NOMO-1 treated with DMSO at 0.1 percent for 48 hours (cell line): ENCODE measurements at regions not wholly inside any gene's neighbourhood (a gene's known extent, or its start where the extent isn't known, plus 50 kb on each side); places are given as distances from the start of the nearest gene placed in this dataset.
"Not testable (repeated sequence)": the region's sequence is repeated elsewhere in the genome, so short reads cannot be mapped to it uniquely, and the experiment has no call there.

Source experiments
- DNase-seq: peaks from one replicate; lab custom pipeline; 2025; ENCODE audit not compliant: unreplicated experiment; lab: John Stamatoyannopoulos, UW

DNA sequence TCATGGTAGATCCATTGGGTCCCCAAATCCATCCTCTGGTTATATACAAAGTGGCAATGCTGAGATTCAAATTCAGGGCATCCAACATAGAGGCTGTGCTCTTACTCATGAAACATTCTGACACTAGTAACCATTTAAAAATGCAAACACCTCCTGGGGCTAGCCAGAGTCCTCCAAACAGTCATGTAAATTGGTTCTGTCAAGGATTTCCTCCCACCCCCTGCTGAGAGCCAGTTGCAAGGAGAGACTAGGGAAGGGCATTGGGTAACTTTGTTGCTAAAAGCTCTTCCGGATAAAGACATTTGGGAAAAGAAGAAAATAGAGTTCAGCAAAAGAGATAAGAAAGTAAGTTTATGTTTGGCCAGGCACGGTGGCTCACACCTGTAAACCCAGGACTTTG is 58.3 kb downstream of the ART5 start:
- not testable (repeated sequence) for DNase-seq

DNA sequence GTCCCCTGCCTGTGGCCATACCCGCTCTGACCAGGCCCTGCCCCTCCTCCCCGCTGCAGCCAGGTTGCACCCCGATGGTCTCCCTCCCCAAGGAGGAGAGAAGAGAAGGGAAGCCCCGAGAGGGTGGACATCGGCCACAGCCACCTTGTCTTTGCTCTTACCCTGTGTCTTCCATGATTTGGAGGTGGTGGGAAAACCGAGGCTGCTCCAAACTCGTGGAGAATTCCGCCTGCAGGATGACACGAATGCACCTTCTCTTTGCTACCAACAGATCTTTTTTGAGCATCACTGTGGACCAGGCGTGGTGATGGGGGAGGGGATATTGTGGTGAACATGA is 60.4 kb downstream of the ART5 start:
- not testable (repeated sequence) for DNase-seq

DNA sequence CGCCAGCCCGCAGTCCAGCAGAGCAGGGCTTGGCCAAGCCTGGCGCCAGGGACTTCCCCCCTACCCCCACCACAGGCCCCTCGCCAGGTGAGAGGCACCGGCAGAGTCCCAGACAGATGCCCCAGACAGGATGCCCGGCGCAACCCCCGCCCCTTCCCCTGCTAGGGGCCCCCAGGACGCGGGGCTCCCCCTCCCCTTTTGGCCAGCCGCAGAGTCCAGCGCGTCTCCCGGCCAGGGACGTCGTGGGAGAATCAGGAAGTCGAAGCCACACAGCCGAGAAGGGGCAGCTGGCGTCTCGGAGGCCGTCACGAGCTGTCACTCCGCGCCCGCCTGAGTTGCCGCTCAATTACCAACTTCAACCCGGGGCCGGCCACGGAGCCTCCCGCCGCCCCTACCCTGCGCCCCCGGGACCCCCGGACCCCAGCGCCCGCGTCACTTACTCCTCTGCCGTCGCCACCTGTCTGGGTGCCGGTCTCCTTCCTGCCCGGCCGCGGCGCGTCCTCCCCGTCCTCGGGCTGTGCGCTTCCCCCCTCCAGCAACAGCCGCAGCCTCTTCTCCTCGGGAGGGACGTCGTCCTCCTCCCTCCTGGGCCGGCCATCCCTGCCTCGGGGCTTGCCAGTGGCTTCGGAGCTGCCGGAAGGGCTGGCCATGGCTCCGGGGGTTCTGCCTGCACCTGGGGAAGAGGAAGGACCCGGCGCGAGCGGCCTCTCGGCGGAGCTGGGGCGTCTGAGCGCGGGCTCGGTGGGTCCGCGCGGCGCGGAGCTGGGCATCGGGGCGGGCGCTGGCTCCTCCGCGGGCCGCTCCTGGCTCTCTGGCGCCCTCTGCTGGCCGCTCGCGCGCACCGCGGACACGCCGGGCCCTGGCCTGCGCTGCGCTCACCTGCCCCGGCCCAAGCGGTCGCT is 61.1 kb downstream of the ART5 start:
- DNase-seq, result peak; percentile 7

DNA sequence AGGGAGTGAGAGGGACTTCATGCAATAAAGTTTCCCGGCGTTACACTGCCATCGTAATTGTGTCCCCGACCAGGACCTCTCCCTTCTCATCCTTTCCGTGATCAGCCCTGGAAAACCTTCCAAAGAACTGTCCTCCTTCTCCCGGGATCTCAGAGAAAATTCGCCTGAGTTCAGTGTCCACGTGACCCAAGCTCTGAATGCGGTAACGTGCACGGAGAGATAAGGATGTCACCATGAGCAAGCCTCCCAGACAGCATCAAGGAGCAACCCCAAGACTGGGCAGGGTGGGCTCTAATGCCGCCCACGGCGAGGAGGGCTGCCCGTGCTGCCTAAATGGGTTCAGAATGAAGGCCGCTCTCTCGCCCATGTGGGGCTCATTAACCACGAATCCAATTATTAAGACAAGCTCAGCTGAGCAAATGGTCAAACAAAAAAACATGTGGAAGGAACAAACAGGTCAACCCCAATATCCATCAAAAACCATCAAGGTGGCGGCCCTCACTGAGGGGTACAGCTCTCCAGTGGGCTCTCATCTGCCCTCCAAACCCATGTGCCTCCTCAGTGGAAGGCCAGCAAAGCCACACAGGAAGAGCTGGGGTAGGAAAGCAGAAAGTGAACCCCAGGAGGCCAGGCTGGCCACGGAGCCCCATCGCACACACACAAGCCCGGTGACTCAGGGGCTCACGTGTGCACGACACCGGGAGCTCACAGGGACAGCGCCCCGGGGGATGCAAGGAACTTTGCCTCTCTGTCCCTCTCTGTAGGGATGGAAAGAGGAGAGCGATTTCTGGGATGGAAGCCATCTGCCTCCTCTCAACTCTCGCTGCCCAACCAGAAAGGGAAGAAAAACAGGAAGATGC is 62.0 kb downstream of the ART5 start:
- not testable (repeated sequence) for DNase-seq

DNA sequence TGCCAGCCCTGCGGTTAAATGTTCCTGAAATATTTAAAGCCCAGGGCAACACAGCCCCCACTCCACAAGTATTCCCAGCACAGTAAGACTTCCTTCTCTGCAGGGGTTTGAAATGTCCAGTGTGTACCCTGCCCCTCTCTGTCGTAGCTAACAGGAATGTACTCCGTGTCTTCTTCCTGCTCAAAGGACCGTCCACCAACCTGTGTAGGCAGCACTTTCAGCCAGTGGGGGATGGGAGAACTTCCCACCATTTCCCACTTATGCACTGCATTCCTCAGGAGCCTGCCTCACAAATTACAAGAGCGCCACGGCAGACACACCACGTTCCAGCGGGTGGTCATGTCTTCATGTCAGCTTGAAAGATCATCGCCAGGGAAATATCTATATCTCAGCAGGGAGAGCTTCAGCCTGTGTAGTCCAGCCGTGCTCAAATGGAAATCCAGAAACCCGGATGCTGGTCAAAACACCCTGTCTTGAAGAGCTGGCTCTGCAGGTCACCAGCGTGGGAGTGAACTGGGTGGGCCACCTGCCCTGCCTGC is 65.7 kb downstream of the ART5 start:
- DNase-seq, result not testable (repeated sequence)

DNA sequence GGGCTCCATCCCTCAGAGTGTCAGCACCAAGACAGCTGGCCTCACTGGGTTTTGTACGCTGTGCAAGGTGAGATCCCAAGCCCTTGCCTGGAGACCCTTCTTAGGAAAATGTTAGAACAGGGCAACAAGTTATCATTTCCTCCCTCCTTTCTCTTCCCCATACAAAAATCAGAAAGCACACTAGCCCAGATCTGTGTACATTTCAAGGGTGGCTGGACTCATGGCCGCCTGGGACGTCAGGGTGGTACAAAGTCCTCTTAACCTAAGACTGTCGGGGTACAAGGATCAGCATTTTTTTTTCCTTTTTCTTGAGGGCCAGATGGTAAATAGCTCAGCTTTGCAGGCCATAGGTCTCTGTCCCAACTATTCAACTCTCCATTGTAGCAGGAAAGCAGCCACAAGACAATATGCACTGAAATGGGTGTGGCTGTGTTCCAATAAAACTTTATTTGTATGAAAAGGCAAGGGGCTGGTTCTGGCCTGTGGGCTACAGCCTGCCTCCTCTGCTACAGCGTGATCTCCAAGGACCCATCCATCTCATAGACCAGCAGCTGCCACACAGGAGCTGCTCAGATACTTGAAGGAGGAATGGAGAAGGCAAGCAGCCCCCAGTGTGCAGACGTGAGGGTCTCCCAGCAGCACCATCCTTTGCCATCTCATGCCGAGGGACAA is 68.7 kb downstream of the ART5 start:
- DNase-seq, result not testable (repeated sequence)

DNA sequence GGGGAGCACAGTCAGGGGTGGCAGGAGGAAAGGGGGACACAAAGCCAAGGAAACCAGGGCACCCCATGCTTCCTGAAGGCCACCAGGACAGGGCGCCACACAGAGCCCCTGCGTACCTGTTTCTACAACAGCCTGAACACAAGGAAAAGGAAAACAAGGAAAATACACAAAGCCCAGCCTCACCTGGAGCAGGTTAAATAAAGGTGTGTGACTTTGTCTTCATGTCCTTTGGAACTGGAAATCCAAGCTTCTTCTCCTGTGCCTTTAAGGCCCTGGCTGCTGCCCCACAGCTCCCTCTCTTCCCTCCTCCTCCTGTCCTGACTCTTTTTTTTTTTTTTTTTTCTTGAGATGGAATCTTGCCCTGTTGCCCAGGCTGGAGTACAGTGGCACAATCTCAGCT is 70.0 kb downstream of the ART5 start:
- DNase-seq, result not testable (repeated sequence)

DNA sequence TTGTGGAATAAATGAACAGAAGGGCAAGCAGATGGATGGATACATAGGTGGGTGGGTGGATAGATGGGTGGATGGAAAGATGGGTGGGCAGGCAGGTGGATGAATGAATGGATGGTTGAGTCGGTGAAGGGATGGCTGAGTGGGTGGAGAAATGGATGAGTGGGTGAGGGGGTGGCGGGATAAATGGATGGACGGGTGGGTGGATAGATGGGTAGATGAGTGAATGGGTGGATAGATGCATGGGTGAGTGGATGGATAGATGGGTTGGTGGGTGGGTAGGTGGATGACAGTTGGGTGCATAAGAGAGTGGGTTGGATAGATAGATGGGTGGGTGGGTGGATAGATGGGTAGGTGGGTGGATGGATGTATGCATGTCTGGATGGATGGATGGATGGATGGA is 76.0 kb downstream of the ART5 start:
- not testable (repeated sequence) for DNase-seq

DNA sequence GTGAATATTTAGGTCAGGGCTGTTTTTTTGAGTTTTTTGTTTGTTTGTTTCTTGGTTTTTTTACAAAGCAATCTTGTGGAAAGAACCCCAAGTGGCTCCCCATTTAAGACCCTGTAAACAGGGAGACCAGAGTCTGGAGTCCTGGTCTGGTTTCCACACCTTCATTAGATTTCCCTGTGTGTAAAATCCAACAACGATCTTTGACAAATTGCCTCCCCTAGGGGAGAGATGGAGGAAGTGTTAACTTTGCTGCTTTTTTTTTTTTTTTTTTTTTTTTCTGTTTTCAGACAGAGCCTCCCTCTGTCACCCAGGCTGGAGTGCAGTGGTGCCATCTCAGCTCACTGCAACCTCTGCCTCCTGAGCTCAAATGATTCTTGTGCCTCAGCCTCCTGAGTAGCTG is 77.4 kb downstream of the ART5 start:
- DNase-seq, result not testable (repeated sequence)

DNA sequence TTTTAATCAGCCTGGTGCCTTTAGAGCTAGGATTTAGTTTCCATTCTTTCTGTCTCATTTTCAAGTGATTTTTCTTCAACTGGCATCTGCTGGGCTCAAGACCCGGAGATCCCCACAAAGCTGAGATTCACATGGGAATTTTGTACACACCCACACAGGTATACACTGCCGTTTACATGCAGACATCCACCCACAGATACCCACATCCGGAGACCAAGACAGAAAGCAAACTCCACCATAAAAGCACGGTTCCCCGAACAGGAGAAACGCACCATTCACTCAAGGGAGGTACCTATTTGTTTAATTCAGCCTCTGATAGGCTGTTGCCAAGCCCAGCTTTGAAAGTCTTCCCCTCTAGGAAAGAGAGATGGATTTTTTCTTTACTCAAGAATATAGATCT is 87.2 kb downstream of the ART5 start:
- DNase-seq, result not testable (repeated sequence)

DNA sequence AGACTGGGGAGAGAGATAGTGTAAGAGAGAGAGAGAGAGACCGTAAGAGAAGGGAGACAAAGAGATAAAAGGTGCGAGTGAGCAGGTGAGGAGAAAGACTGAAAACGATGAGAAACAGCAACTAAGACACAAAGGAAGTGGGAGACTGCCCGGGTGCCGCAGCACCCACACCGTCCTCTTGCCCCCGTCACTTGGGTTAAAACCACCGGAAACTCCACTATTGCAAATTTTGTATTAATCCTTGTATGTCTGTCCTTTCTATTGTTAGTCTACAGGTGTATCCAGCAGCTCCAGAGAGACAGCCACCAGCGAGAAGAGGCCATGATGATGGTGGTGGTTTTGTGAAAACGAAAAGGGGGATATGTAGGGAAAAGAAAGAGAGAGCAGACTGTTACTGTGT is 96.8 kb downstream of the ART5 start:
- DNase-seq, result not testable (repeated sequence)

DNA sequence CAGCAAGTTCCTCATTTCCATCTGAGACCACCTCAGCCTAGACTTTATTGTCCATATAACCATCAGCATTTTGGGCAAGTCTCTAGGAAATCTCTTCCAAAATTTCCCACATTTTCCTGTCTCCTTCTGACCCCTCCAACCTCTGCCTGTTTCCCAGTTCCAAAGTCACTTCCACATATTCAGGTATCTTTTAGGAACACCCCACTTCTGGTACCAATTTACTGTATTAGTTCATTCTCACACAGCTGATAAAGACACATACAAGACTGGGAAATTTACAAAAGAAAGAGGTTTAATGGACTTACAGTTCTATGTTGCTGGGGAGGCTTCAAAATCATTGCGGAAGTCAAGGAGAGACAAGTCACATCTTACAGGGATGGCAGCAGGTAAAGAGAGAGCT is 103.6 kb downstream of the ART5 start:
- not testable (repeated sequence) for DNase-seq

DNA sequence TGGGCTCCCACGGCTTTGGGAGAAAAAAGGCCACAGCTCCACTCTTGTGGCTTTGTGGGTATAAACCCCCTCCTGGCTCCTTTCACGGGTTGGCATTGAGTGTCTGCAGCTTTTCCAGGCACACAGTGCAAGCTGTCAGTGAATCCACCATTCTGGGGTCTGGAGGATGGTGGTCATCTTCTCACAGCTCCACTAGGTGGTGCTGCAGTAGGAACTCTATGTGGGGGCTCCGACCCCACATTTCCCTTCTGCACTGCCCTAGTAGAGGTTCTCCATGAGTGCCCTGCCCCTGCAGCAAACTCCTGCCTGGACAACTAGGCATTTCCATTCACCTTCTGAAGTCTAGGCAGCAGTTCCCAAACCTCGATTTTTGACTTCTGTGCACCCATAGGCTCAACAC is 104.5 kb downstream of the ART5 start:
- not testable (repeated sequence) for DNase-seq

DNA sequence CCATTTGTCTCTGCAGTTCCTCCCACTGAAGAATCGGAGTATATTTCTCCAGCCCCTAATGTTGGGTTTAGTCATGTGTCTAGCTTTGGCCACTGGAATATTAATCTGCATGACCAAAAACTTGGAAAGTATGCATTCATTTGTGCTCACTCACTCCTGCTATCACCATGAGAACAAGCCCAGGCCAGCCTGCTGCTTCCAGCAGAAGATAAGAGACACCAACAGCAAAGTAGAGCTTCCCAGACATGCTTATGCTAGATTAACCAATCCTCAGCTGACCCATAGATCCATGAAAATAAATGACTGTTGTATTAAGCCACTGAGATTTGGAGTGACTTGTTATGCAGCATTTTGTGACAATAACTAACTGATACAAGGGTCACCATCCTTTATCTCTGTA is 108.8 kb downstream of the ART5 start:
- not testable (repeated sequence) for DNase-seq

DNA sequence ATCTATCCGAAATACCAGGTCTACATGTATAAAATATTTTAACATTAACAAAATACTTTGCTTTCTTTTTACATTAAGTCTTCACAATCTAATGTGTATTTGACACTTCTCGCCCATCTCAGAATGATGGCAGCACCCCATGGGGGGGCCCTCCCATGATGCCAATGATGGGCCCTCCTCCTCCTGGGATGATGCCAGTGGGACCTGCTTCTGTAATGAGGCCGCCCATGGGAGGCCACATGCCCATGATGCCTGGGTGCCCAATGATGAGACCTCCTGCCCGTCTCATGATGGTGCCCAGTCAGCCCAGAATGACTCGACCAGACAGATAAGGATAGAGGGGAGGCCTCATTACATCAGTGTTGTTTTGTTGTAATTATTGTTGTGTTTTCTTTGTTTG is 110.5 kb downstream of the ART5 start:
- DNase-seq, result not testable (repeated sequence)

DNA sequence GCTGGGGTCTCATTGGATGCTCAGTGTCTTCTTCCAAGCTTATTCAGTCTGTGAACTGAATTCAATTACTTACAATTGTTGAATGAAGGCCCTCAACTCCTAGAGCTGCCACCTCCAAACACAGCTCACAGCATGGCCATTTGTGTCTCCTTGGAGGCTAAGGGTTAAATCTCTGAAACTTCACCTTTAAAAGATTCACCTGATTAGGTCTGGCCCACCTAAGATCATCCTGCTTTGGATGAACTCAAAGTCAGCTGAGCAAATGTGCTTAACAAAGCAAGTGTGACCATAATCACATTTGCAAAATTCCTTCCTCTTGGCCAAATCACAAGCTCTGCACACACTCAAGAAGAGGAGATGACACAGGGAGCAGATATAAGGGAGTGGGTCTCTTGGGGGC is 118.2 kb downstream of the ART5 start:
- DNase-seq, result not testable (repeated sequence)

DNA sequence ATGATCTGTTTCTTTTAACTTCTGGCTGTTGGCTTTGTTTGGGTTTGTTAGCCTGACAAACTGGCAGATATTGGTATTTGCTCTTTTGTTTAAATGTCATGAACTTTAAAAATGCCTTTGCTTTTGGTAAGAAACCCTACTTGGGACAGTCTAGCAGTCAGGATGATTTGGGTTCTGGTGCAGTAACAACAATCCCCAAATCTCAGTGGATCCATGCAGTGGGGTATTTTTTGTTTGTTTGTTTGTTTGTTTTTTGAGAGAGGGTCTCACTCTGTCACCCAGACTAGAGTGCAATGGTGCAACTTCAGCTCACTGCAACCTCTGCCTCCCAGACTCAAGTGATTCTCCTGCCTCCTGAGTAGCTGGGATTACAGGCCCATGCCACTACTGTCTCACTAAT is 120.9 kb downstream of the ART5 start:
- DNase-seq, result not testable (repeated sequence)

DNA sequence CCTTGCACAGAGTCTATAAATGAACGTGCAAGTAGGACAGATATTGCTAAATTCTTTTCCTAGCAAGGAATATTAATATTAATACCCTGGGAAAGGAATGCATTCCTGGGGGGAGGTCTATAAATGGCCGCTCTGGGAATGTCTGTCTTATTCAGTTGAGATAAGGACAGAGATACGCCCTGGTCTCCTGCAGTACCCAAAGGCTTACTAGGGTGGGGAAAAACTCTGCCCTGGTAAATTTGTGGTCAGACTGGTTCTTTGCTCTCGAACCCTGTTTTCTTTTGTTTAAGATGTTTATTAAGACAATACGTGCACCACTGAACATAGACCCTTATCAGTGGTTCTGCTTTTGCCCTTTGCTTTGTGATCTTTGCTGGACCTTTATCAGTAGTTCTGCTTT is 122.0 kb downstream of the ART5 start:
- DNase-seq, result not testable (repeated sequence)

DNA sequence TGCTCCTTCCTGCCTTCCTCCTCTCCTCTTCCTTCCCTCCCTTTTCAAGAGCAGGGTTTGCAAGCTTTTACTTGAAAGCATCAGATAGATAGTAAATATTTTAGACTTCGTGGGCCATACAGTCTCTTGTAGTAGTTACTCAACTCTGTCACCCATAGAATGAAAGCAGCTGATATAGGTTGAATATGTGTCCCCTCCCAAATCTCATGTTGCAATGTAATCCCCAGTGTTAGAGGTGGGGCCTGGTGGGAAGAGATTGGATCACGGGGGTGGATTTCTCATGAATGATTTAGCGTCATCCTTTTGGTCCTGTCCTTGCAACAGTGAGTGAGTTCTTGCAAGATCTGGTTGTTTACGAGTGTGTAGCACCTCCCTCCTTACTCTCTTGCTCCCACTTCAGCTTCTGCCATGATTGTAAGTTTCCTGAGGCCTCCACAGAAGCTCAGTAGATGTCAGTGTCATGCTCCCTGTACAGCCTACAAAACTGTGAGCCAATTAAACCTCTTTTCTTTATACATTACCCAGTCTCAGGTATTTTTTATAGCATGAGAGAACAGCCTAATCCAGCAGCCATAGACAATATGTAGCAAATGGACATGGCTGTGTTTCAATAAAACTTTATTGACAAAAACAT is 124.7 kb downstream of the ART5 start:
- DNase-seq, result not testable (repeated sequence)

DNA sequence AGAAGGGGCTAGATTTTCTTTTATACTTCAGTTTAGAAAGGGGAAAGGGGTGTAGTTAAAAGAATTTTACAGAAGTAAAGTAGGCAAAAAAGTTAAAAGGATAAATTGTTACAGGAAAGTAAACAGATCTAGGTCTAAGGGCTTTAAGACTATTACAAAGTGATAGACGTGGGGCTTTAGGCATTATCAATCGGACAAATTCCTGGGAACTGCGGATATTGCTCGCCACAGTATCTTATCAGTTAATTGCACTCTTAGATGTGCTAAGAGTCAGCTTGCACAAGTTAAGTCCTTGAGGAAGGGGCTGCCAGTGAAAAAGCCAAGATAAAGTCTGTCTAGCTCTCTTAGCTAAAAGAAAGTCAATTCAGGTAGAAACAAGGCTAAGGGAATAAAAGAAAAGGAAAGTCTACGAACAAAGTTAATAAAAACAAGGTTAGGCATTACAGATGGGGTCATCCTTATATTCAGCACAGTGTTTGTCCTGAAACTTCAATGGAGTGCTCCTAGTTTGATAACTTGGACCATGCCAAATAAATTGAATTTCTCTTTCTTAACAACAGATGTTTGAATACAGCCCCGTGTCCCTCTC is 125.4 kb downstream of the ART5 start:
- DNase-seq, result not testable (repeated sequence)
